ENCODE measurements at regions not wholly inside any gene's neighbourhood (a gene's known extent, or its start where the extent isn't known, plus 50 kb on each side); places are given as distances from the start of the nearest gene placed in this dataset.

- H2BK5ac ChIP-seq (ENCODE audit: low read length) = no peak overlapping the region
- H4K91ac ChIP-seq (ENCODE audit: low read depth, low read length, poor library complexity) = no peak overlapping the region
- peaks cover 0 to 4% of the 10 kb centered on the region in 2 donors for H3K4me1 ChIP-seq (ENCODE audit: control insufficient read depth in 2 of 2, insufficient read depth in 1 of 2, low read depth in 1 of 2, low read length in 2 of 2)
- H3K27me3 ChIP-seq (ENCODE audit: control insufficient read depth in 3 of 3, insufficient read depth in 3 of 3, low read depth in 1 of 3, low read length in 3 of 3) = no peaks in the 10 kb centered on the region
- H3K4me3 ChIP-seq (ENCODE audit: low read length in 2 of 2) = no peak overlapping the region
- H2AK5ac ChIP-seq (ENCODE audit: low read depth, low read length) = no peak overlapping the region
- H3K9me3 ChIP-seq (replicated peaks in 1 of 2; ENCODE audit: control insufficient read depth in 2 of 2, insufficient read depth in 1 of 2, low read depth in 1 of 2, low read length in 2 of 2) = peaks cover 0 to 1% of the 10 kb centered on the region in 2 donors
- WGBS, 2 donors (ENCODE audit: extremely low coverage in 2 of 2, insufficient read length in 2 of 2, insufficient replicate concordance in 1 of 2) = no CpG with 5 or more reads among the region's 5 CpGs
- no peak overlapping the region for H3K23ac ChIP-seq (ENCODE audit: low read depth, low read length, poor library complexity)
- peaks cover 0 to 5% of the 10 kb centered on the region in 2 donors for H3K36me3 ChIP-seq (replicated peaks in 1 of 2; ENCODE audit: control insufficient read depth in 2 of 2, insufficient read depth in 2 of 2, low read length in 2 of 2)
- H2BK120ac ChIP-seq (ENCODE audit: low read depth, low read length) = no peak overlapping the region
- H3K9ac ChIP-seq (ENCODE audit: low read depth, low read length, poor library complexity) = no peak overlapping the region
- H2BK15ac ChIP-seq (ENCODE audit: low read length) = no peak overlapping the region
- H3K4ac ChIP-seq (ENCODE audit: low read length) = no peak overlapping the region
- H3K18ac ChIP-seq (ENCODE audit: low read length) = no peak overlapping the region
- H2AFZ ChIP-seq (ENCODE audit: low read length) = no peak overlapping the region
- no peak overlapping the region for H3K4me2 ChIP-seq (ENCODE audit: insufficient read depth, low read length, poor library complexity, severe bottlenecking)
- DNase-seq (ENCODE audit: low spot score) = no peak
- no peak overlapping the region for H3K14ac ChIP-seq (ENCODE audit: low read length)
- H2BK12ac ChIP-seq (ENCODE audit: low read length) = no peak overlapping the region
- no peak overlapping the region for H4K8ac ChIP-seq (ENCODE audit: low read depth, low read length)
- no peak overlapping the region for H3K27ac ChIP-seq (replicated peaks; ENCODE audit: low read length)
- H3K79me1 ChIP-seq (ENCODE audit: low read depth, low read length) = no peaks in the 10 kb centered on the region
Observed at GRCh38 chr12:125540580-125541204, 475.5 kb downstream of the AACS start.

DNA sequence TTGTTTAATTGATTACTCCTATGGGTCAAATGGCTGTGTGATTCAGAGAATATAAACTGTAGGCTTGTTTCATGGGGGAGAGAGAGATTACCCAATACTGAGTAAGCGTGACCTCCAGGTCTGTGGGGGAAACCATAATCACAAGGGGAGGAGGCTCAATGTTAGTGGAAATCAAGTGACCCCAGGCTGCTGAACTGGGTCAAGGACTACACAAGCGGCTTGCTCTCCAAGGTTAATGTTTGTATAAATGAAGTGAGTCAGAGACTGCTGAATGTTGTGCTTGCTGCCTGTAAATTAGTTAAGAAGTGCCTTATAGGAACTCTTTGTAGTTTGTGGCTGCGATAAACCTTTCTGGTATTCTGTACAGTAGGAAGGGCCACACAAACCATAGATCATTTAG lies 479.7 kb downstream of the AACS start:
- WGBS, 2 donors (ENCODE audit: extremely low coverage in 2 of 2, insufficient read length in 2 of 2, insufficient replicate concordance in 1 of 2) = no CpG with 5 or more reads among the region's 3 CpGs

DNA sequence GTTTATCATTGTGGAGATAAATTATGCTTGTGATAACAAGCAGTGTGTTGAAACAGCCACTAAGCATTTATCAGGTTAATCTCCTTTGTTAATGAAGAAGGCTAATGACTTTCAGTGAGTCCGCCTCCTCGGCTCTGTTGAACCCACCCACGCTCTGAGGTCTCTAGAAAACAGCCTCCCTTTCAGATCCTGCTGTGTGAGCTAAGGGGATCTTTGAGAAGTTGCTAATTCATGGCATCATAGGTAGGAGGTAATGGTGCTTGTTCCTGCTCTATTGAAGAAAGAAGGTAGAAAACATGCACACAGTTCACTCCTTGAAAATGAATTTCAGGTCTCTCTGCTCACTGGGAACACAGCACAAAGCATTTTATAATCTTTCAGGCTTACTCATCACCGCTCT lies 483.9 kb downstream of the AACS start:
- Histone ChIP-seq H3K9ac (ENCODE audit: low read depth, low read length, poor library complexity) (no peak overlapping the region), H3K4me2 (ENCODE audit: insufficient read depth, low read length, poor library complexity, severe bottlenecking) (no peak overlapping the region), H4K91ac (ENCODE audit: low read depth, low read length, poor library complexity) (no peak overlapping the region), H3K23ac (ENCODE audit: low read depth, low read length, poor library complexity) (no peak overlapping the region), H3K14ac (ENCODE audit: low read length) (no peak overlapping the region), H3K18ac (ENCODE audit: low read length) (no peak overlapping the region), H2AK5ac (ENCODE audit: low read depth, low read length) (no peak overlapping the region), H3K36me3 (replicated peaks in 1 of 2; ENCODE audit: control insufficient read depth in 2 of 2, insufficient read depth in 2 of 2, low read length in 2 of 2) (no peaks in the 10 kb centered on the region), H2BK5ac (ENCODE audit: low read length) (no peak overlapping the region), H3K9me3 (replicated peaks in 1 of 2; ENCODE audit: control insufficient read depth in 2 of 2, insufficient read depth in 1 of 2, low read depth in 1 of 2, low read length in 2 of 2) (peaks cover 0 to 6% of the 10 kb centered on the region in 2 donors), H3K27me3 (ENCODE audit: control insufficient read depth in 3 of 3, insufficient read depth in 3 of 3, low read depth in 1 of 3, low read length in 3 of 3) (no peaks in the 10 kb centered on the region), H3K79me1 (ENCODE audit: low read depth, low read length) (peaks cover 2% of the 10 kb centered on the region), H2AFZ (ENCODE audit: low read length) (no peak overlapping the region), H3K27ac (replicated peaks; ENCODE audit: low read length) (no peak overlapping the region), H3K4me1 (ENCODE audit: control insufficient read depth in 2 of 2, insufficient read depth in 1 of 2, low read depth in 1 of 2, low read length in 2 of 2) (peaks cover 0 to 9% of the 10 kb centered on the region in 2 donors), H3K4me3 (ENCODE audit: low read length in 2 of 2) (no peak overlapping the region), H4K8ac (ENCODE audit: low read depth, low read length) (no peak overlapping the region), H2BK120ac (ENCODE audit: low read depth, low read length) (no peak overlapping the region), H3K4ac (ENCODE audit: low read length) (no peak overlapping the region), H2BK15ac (ENCODE audit: low read length) (no peak overlapping the region), H2BK12ac (ENCODE audit: low read length) (no peak overlapping the region)
- no peak for DNase-seq (ENCODE audit: low spot score)
- no CpG with 5 or more reads among the region's 4 CpGs for WGBS, 2 donors (ENCODE audit: extremely low coverage in 2 of 2, insufficient read length in 2 of 2, insufficient replicate concordance in 1 of 2)

More for the DNA sequence above, 479.7 kb downstream of the AACS start:
- no peak overlapping the region for H3K9ac ChIP-seq (ENCODE audit: low read depth, low read length, poor library complexity)
- no peak overlapping the region for H2BK120ac ChIP-seq (ENCODE audit: low read depth, low read length)
- no peak overlapping the region for H3K27ac ChIP-seq (replicated peaks; ENCODE audit: low read length)
- no peak overlapping the region for H3K14ac ChIP-seq (ENCODE audit: low read length)
- H3K18ac ChIP-seq (ENCODE audit: low read length) = no peak overlapping the region
- H2AFZ ChIP-seq (ENCODE audit: low read length) = no peak overlapping the region
- H3K4me2 ChIP-seq (ENCODE audit: insufficient read depth, low read length, poor library complexity, severe bottlenecking) = no peak overlapping the region
- no peak overlapping the region for H3K4me3 ChIP-seq (ENCODE audit: low read length in 2 of 2)
- no peak overlapping the region for H3K23ac ChIP-seq (ENCODE audit: low read depth, low read length, poor library complexity)
- H4K8ac ChIP-seq (ENCODE audit: low read depth, low read length) = no peak overlapping the region
- no peak for DNase-seq (ENCODE audit: low spot score)
- H3K79me1 ChIP-seq (ENCODE audit: low read depth, low read length) = peaks cover under 1% of the 10 kb centered on the region
- no peak overlapping the region for H2BK5ac ChIP-seq (ENCODE audit: low read length)
- H3K27me3 ChIP-seq (ENCODE audit: control insufficient read depth in 3 of 3, insufficient read depth in 3 of 3, low read depth in 1 of 3, low read length in 3 of 3) = no peaks in the 10 kb centered on the region
- H3K4ac ChIP-seq (ENCODE audit: low read length) = no peak overlapping the region
- H3K36me3 ChIP-seq (replicated peaks in 1 of 2; ENCODE audit: control insufficient read depth in 2 of 2, insufficient read depth in 2 of 2, low read length in 2 of 2) = peaks cover 0 to 2% of the 10 kb centered on the region in 2 donors
- peaks cover 0 to 5% of the 10 kb centered on the region in 2 donors for H3K4me1 ChIP-seq (ENCODE audit: control insufficient read depth in 2 of 2, insufficient read depth in 1 of 2, low read depth in 1 of 2, low read length in 2 of 2)
- no peak overlapping the region for H2BK15ac ChIP-seq (ENCODE audit: low read length)
- peaks cover 0 to 5% of the 10 kb centered on the region in 2 donors for H3K9me3 ChIP-seq (replicated peaks in 1 of 2; ENCODE audit: control insufficient read depth in 2 of 2, insufficient read depth in 1 of 2, low read depth in 1 of 2, low read length in 2 of 2)
- no peak overlapping the region for H2BK12ac ChIP-seq (ENCODE audit: low read length)
- H4K91ac ChIP-seq (ENCODE audit: low read depth, low read length, poor library complexity) = no peak overlapping the region
- no peak overlapping the region for H2AK5ac ChIP-seq (ENCODE audit: low read depth, low read length)

DNA sequence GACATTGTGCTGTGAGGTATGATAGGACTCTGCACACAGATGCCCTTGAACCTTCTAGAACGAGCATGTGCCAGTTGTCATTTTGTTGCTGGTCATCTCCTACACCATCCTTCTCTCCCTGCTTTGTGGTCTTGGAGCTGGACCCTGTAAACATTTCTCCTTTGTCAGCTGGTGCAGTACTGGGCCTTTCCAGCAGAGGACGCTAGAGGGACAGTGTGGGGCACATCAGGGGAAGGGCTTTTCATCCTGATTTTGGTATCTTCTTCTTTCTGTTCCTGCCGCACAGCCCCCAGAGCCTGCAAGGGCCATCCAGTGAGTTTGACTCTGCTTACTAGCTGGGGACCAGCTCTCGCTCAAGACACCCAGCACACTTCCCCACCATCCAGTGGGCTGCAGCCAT lies 484.6 kb downstream of the AACS start:
- H4K8ac ChIP-seq (ENCODE audit: low read depth, low read length) = no peak overlapping the region
- no peaks in the 10 kb centered on the region for H3K36me3 ChIP-seq (replicated peaks in 1 of 2; ENCODE audit: control insufficient read depth in 2 of 2, insufficient read depth in 2 of 2, low read length in 2 of 2)
- peaks cover 2% of the 10 kb centered on the region for H3K79me1 ChIP-seq (ENCODE audit: low read depth, low read length)
- H2AFZ ChIP-seq (ENCODE audit: low read length) = no peak overlapping the region
- no peak overlapping the region for H3K14ac ChIP-seq (ENCODE audit: low read length)
- no peak overlapping the region for H2AK5ac ChIP-seq (ENCODE audit: low read depth, low read length)
- H3K4me3 ChIP-seq (ENCODE audit: low read length in 2 of 2) = no peak overlapping the region
- no peak overlapping the region for H3K4me2 ChIP-seq (ENCODE audit: insufficient read depth, low read length, poor library complexity, severe bottlenecking)
- H3K4me1 ChIP-seq (ENCODE audit: control insufficient read depth in 2 of 2, insufficient read depth in 1 of 2, low read depth in 1 of 2, low read length in 2 of 2) = peaks cover 0 to 9% of the 10 kb centered on the region in 2 donors
- no CpG with 5 or more reads among the region's 4 CpGs for WGBS, 2 donors (ENCODE audit: extremely low coverage in 2 of 2, insufficient read length in 2 of 2, insufficient replicate concordance in 1 of 2)
- H3K27ac ChIP-seq (replicated peaks; ENCODE audit: low read length) = no peak overlapping the region
- no peak overlapping the region for H2BK12ac ChIP-seq (ENCODE audit: low read length)
- H3K23ac ChIP-seq (ENCODE audit: low read depth, low read length, poor library complexity) = no peak overlapping the region
- no peak for DNase-seq (ENCODE audit: low spot score)
- no peak overlapping the region for H2BK120ac ChIP-seq (ENCODE audit: low read depth, low read length)
- H2BK15ac ChIP-seq (ENCODE audit: low read length) = no peak overlapping the region
- no peak overlapping the region for H4K91ac ChIP-seq (ENCODE audit: low read depth, low read length, poor library complexity)
- no peaks in the 10 kb centered on the region for H3K27me3 ChIP-seq (ENCODE audit: control insufficient read depth in 3 of 3, insufficient read depth in 3 of 3, low read depth in 1 of 3, low read length in 3 of 3)
- H3K9me3 ChIP-seq (replicated peaks in 1 of 2; ENCODE audit: control insufficient read depth in 2 of 2, insufficient read depth in 1 of 2, low read depth in 1 of 2, low read length in 2 of 2) = peaks cover 0 to 6% of the 10 kb centered on the region in 2 donors
- no peak overlapping the region for H3K9ac ChIP-seq (ENCODE audit: low read depth, low read length, poor library complexity)
- no peak overlapping the region for H3K18ac ChIP-seq (ENCODE audit: low read length)
- no peak overlapping the region for H2BK5ac ChIP-seq (ENCODE audit: low read length)
- no peak overlapping the region for H3K4ac ChIP-seq (ENCODE audit: low read length)
